A204.1 (cell line): ENCODE measurements at regions not wholly inside any gene's neighbourhood (a gene's known extent, or its start where the extent isn't known, plus 50 kb on each side); places are given as distances from the start of the nearest gene placed in this dataset.
"Not testable (repeated sequence)": the region's sequence is repeated elsewhere in the genome, so short reads cannot be mapped to it uniquely, and the experiment has no call there.

Source experiments
- FAIRE-seq: peaks from 2 replicates; lab custom pipeline; 2012; peaks lifted over from hg19 to GRCh38; lab: Jason Lieb, UNC

DNA sequence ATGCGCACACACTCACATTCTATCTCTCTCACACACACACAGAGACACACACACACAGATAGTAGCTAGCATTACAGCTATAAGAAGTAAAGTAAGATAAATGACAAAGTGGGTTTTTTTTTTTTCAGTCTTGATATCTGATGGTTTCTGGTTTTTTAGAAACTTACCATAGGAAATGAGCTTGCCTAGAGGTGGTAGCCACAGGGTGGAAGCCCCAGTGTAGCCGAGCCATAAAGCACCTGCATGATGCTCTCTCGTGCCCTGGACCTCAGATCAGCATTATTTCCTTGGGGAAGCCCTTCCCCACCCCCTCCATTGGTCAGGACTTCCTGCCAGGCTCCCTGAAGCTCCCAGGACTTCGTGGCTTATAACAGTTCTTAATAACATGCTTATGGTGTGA lies 264.3 kb upstream of the C16orf82 start:
- FAIRE-seq, result no peak

DNA sequence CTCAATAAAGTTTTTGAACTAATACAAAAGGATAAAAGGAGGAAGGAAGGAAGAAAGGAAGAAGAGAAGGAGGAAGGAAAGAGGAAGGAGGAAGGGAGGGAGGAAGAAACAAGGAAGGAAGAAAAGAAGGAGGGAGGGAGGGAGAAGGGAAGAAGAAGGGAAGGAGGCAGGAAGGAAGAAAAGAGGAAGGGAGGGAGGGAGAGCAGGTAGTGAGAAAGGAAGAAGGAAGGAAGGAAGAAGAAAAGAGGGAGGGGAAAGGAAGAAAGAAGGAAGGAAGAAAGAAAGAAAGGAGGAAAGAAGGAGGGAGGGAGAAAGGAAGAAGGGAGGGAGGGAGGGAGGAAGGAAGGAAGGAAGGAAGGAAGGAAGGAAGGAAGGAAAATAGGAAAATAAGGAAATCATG lies 263.8 kb upstream of the C16orf82 start:
- no peak for FAIRE-seq

DNA sequence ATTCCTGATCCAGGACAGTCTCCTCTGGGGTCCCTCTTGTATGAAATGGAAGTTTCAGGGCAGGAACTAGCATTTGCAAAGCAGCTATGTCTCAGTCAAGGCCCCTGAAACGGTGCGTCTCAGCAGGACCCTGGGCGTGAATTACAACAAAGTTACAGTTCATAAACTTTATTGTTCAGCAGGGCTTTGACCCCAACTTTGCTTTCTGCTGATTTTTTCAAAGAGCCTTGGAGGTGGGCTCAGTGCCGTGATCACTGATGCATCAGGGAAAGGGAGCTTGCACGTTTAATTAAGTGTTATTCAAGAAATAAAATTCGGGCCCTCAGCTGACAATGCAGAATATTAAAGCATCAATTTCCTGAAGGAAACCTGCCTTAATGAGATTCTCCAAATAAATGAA lies 260.1 kb upstream of the C16orf82 start:
- no peak for FAIRE-seq

DNA sequence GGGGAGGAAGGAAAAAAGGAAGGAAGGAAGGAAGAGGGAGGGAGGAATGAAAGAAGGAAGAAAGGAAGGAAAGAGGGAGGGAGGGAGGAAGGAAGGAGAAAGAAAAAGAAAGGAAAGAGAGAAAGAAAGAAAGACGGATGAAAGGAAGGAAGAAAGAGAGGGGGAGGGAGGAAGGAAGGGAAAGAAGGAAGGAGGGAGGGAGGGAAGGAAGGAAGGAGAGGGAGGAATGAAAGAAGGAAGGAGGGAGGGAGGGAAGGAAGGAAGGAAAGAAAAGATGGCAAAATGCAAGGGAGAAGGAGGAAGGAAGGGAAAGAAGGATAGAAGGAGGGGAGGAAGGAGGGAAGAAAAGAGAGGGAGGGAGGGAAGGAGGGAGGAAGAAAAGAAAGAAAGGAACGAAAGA lies 257.3 kb upstream of the C16orf82 start:
- FAIRE-seq, result no peak

DNA sequence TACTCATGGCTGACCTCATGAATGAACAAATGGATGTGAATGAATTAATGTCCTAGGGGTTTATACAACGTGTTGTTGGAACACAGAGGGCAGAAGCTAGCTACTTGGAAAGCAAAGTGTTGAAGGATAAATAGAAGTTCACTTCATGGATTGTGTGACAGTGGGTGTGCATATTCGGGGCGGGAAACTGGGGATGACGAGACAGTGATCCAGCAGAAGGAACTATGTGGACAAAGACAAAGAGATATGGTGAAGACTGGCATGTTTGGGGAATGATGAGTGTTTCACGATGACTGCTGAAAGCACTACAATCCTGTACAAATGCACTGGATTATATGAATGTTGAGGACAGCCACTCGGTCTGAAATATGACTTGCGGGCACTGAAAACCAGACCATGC lies 250.5 kb upstream of the C16orf82 start:
- no peak for FAIRE-seq

DNA sequence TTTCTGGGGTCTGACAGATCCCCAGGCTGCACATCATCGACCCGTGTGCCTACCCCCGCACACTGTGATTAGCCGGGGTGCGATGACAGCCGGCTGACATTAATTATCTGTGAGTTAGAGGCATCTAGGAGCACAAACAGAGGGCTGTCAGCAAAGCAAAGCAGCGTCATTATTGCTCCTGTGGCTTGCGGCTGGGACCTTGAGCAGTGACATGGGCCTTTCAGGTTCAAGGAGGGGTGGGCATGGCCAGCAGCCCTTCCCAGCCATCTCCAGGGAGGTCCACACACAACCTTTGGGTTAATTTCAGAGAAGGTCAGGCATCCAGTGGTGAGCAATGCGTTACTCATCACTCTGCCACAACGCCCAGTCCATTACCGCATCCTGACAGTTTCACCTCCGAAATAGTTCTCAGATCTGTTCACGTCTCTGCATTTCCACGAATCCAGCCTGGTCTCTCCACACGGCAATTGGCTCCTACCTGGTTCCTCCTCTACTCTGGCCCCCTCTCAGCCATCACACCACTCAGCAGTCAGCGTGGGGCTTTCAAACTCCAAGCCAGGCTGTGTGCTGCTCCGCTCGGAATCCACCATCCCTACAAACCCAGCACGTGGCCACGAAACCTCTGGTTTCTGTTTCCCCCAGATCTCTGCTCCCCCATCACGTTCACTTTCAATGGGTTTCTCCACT lies 249.7 kb upstream of the C16orf82 start:
- no peak for FAIRE-seq

DNA sequence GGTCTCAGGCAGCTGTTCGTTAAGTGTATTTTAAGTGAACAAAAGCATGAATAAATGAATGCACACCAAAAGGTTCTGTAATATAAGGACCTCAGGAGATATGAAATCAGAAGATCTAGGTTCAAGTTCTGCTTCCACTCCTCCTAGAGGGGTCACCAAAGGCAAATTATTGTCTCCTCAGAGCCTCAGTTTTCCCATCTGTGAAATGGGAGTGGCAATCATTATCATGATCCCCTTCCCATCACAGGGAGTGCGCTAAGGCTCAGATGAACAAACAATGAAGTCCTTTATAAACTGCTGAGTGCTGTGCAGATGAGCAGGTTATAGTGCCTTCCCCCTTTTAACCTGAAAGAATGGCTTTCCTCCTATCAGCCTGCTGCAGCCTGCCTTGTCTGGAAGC lies 248.3 kb upstream of the C16orf82 start:
- FAIRE-seq, result no peak

DNA sequence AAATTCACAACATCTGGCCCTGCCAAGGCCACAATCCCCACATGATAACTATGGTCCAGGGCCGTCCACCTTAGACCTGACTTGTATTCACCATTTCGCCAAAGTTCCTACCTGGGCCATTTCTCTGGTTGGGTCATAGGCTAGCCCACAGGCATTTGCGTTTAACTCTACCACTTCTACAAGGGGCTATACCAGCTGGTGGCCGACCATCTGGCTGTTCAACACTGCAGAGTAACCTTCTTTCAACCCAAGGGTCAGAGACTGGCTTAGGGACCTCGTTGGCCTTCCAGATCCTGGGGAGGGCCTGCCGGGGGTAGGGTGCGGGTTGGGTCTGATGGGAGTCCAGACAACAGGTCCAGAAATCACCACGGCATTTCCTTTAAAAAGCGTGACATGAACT lies 242.3 kb upstream of the C16orf82 start:
- no peak for FAIRE-seq

DNA sequence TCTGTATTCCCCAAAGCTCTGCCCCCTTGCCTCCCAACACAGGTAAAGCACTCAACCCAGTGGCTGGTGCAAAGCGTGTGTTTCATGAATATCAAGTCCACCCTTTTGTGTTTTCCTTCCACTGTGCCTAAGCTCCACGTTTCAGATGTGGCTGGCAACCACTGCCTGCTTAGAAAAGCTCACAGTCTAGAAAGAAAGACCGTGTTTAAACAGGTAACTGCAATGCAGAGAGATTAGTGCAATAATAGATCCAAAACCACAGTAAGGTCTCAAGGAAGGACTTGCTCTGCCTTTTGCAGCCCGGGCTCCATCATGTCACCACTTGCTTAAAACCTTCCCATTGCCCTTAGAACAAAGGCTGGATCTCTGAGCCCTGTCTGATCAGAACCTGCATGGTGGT lies 240.2 kb upstream of the C16orf82 start:
- FAIRE-seq, result no peak

DNA sequence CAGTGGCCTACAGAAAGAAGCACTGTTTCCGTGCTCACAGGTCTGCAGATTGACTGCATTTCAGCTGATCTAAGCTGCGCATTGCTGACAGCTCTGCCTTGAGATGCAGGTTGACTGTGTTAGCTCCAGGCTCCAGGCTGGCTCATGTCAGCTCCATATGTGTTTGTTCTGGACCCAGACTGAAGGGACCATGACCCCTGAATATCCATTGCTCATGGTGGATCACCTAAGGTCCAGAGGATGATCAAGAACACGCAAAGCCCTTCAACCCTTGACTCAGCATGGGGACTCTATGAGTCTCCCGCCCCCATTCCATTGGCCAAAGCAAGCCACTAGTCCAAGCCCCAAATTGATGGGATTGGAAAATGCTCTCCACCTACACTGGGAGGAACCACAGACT lies 239.3 kb upstream of the C16orf82 start:
- FAIRE-seq, result no peak

DNA sequence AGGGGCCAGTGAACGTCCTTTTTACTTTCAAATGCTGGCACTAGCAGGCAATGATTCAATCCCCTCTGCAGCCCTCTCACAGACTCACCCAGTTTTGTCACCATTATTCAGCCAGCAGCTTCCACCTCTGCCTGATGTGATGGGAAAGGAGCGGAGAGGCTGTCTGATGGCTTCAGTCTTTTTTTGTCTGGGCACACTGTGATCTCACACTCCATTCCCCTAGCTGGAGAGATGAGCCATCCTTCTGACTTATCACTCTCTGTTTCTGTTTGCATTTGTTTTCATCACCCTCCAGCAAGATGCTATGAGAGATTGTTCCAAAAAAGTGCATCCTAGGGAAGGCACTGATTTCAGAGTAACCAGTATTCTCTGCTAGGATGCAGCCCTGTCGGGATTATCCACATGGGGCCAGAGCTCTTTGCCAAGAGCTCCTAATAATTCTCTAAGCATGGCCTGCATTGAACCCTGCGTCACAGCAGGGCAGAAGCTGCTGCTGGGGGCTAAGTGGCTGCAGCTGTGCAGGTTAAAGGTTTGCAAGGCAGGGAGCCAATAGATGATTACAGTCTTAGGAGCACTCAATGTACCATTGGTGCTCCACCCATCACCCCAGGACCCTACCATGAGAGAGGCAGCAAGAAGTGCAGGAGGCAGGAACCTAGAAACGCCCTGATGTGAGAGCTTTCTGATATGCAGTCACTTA lies 236.1 kb upstream of the C16orf82 start:
- FAIRE-seq, result no peak

DNA sequence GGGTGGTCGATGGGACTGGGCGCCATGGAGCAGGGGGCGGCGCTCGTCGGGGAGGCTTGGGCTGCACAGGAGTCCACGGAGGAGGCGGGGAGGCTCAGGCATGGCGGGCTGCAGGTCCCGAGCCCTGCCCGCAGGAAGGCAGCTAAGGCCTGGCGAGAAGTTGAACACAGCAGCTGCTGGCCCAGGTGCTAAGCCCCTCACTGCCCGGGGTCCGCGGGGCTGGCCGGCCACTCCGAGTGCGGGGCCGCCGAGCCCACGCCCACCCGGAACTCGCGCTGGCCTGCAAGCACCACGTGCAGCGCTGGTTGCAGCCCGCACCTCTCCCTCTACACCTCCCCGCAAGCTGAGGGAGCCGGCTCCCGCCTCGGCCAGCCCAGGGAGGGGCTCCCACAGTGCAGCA lies 230.6 kb upstream of the C16orf82 start:
- FAIRE-seq, result not testable (repeated sequence)

DNA sequence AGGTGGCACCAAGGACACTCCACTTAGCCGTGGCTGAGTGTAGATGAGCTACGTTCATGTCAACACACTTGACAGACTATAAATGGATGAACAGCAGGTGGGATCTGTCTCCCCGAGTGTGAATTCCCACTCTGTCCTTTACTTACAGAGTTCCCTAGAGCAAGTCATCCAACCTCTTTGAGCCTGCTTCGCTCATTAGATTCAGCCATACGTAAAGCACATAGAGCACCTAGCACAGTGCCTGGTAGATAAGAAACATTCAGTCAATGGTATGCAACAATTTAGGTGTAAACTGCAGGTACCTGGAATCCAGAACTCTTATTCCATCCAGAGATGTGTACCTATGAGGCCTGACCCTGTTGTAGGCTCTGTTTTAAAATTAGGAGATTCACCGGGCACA lies 227.8 kb upstream of the C16orf82 start:
- FAIRE-seq, result no peak

DNA sequence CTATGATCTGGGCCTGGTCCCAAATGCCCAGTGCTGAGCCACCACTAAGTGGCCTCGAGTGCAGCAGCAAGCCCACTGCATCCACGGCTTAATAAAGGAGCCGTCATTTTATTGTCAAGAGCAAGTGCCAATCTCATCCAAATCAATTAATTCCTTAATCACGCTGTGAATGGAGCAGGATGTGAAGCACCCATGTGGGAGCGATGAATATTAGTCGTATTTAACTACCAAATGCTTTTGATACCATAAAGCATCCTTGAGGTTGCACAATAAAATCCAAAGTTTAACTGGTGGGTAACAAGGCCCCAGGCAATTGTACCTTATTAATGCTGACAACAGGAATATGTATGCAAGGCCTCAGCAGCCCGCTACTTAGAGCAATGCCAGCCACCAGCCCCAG lies 226.0 kb upstream of the C16orf82 start:
- no peak for FAIRE-seq

DNA sequence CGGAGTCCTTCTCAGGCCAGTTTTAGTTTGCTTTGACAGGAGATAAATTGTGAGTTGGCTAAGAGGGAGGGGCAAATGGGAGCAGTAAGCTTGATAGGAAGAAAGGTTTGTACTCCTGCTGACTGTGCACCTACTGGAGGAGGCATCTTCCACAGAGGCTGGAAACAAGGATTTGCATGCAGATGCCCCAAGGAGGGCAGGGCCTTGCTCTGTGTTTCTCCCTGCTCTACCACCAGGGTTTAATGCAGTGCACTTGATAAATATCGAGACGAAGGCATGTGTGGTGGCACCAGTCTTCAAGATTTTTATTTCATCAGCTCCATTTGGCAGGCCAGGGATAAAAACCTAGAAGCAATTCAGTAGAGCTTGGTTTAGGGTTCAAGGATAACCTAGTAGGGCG lies 210.5 kb upstream of the C16orf82 start:
- no peak for FAIRE-seq

DNA sequence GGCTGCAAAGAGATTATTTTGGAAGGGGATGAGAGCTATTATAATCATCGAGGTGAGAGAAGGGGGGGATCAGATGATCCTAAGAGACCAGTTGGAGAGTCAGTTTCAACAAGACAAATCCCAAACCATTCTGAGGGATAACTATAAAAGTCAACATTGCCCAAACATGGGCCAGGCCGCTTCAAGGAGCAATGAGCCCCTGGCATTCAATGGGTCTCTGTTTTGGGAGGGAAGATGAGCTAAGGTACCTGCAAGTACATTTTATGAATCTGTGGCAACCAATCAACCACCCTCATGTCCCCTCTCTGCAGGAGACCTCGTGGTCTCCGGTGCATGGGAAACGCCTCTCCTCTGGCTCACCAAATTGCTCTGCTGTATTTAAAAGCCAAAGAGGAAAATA lies 209.9 kb upstream of the C16orf82 start:
- no peak for FAIRE-seq

DNA sequence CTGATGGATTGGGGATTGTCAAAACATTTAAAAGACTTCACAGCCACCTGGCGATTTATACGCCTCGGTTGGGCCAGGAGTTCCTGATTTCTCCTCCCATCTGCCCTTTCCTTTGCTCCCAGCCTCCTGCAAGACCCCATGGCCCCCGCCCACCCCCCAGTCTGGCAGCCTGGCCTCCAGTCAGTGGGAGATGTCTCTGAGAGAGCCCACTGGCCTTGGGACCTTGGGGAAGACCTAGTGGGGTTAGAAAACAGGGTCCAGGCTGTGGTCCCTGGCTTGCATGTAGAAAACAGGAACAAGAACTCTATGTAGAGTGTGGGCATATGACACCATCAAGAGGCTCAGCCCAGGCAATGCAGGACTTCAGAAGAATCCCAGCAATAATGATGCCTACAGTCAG lies 209.4 kb upstream of the C16orf82 start:
- FAIRE-seq, result no peak

DNA sequence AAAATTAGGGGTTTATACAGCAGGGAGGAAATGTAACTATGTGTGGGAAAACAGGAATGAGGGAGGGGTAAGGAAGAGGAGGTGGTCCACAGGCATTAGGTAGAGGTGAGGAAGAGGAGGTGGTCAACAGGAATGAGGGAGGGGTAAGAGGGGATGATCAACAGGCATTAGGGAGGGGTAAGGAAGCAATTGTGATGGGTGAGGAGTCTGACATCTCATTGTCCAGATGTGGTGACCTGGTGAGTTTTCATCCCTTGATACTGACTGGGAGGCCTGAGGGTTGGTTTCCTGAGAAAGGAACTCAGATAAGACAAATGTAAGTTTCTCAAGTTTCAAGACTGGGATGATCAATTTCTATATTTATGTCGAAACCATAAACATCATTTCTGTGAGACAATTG lies 206.2 kb upstream of the C16orf82 start:
- no peak for FAIRE-seq

DNA sequence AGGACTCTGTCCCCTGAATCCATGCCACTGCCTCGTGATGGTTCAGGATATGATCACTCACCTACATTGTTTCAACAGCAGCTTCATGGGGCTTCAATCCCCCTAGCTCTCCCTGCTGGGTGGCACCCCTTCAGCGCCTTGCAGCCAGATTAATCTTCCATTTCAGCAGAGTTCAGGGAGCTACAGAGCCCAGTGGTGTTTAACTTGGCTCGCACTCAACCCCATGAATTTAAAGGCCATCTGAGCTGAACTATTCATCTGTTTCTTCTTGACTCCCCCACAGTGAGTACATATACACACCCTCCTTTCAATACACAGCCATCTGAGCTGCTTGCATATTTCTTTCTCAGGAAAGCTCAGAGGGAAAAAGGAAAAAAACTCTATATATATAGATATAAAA lies 202.8 kb upstream of the C16orf82 start:
- FAIRE-seq, result no peak

DNA sequence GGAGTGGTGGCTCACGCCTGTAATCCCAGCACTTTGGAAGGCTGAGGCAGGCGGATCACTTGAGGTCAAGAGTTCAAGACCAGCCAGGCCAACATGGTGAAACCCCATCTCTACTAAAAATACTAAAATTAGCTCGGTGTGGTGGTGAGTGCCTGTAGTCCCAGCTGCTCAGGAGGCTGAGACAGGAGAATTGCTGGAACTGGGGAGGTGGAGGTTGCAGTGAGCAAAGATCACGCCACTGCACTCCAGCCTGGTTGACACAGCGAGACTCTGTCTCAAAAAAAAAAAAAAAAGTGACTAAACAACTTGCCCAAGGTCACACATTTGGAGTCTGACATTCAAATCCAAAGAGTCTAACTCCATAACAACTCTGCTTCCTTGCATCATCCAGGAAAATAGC lies 192.4 kb upstream of the C16orf82 start:
- not testable (repeated sequence) for FAIRE-seq

DNA sequence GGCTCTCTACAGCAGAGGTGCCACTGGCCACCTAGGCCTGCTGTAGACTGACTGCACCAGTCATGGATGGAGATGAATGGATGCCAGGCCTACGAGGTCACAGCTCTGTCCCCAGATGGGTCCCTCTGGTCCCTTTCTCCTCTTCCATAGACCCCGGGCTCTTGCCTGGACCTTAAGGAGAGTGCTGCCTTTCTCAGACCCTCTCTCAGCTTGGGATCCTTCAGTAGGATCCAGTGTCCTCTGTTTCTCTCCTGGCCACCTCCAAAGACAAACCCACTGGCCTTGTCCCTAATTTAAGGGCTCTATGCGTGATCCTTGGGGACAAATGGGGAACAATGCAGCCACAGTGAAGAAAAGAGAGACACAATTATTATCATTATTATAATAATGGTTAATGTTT lies 189.3 kb upstream of the C16orf82 start:
- FAIRE-seq, result no peak

DNA sequence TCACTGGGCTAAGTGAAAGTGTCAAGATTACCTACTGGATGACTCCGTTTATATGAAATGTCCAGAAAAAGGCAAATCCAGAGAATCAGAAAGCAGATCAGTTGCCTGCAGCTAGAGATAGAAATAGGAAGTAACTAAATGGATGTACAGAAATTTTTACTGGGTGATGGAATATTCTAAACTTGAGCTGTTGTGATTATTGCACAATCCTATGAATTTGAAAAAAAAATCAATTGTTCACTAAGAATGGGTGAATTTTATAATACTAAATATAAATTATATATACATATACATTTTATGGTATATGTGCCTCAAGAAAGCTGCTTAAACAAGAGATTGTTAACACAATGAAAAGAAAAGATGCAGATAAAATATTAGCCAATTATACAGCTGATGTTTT lies 181.1 kb upstream of the C16orf82 start:
- FAIRE-seq, result no peak

DNA sequence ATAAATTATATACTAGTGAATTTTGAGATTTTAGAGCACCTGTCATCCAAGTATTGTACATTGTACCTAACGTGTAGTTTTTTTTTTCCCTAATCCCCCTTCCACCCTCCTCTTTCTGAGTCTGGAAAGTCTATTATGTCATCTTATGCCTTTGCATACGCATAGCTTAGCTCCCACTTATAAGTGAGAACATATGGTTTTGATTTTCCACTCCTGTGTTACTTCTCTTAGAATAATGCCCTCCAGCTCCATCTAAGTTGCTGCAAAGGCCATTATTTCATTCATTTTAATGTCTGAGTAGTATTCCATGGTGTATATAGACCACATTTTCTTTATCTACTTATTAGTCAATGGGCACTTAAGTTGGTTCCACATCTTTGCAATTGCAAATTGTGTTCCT lies 177.0 kb upstream of the C16orf82 start:
- no peak for FAIRE-seq

DNA sequence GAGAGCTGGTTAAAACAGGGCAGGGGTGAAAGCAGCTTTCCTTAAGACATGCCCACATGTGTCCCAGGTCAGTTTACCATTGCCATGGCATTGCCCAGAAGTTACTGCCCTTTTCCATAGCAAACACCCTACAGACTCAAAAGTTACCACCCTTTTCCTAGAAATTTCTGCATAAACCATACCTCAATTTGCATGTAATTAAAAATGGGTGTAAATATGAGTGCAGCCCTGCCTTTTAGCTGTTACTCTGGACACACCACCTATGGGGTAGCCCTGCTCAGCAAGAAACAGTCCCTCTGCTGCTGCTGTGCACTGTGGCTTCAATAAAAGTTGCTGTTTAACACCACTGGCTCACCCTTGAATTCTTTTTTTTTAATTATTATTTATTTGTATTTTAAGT lies 168.5 kb upstream of the C16orf82 start:
- no peak for FAIRE-seq
